B cell (primary cell): ENCODE measurements at regions not wholly inside any gene's neighbourhood (a gene's known extent, or its start where the extent isn't known, plus 50 kb on each side); places are given as distances from the start of the nearest gene placed in this dataset.

Experiments
- EZH2 ChIP-seq: IDR thresholded peaks from 2 replicates; pipeline ENCODE4 v1.6.1; 2012; ENCODE audit warnings: borderline replicate concordance, low read depth, mild to moderate bottlenecking, moderate library complexity, low read length; ENCODE audit not compliant: insufficient read depth, poor library complexity, severe bottlenecking
- TF ChIP-seq, protein P1 (sequence below): fragments of 200-600 bp; IDR thresholded peaks from one replicate; pipeline ENCODE4 v1.8.0; 2022; ENCODE audit warnings: antibody characterized with exemption, mild to moderate bottlenecking

GRCh38 chr19:33946535-33947264, 150.0 kb downstream of the KCTD15 start:
- TF ChIP-seq, protein P1, sequence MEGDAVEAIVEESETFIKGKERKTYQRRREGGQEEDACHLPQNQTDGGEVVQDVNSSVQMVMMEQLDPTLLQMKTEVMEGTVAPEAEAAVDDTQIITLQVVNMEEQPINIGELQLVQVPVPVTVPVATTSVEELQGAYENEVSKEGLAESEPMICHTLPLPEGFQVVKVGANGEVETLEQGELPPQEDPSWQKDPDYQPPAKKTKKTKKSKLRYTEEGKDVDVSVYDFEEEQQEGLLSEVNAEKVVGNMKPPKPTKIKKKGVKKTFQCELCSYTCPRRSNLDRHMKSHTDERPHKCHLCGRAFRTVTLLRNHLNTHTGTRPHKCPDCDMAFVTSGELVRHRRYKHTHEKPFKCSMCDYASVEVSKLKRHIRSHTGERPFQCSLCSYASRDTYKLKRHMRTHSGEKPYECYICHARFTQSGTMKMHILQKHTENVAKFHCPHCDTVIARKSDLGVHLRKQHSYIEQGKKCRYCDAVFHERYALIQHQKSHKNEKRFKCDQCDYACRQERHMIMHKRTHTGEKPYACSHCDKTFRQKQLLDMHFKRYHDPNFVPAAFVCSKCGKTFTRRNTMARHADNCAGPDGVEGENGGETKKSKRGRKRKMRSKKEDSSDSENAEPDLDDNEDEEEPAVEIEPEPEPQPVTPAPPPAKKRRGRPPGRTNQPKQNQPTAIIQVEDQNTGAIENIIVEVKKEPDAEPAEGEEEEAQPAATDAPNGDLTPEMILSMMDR = no peak
- TF ChIP-seq EZH2 = no peak
